ENCODE measurements at regions not wholly inside any gene's neighbourhood (a gene's known extent, or its start where the extent isn't known, plus 50 kb on each side); places are given as distances from the start of the nearest gene placed in this dataset.

DNA sequence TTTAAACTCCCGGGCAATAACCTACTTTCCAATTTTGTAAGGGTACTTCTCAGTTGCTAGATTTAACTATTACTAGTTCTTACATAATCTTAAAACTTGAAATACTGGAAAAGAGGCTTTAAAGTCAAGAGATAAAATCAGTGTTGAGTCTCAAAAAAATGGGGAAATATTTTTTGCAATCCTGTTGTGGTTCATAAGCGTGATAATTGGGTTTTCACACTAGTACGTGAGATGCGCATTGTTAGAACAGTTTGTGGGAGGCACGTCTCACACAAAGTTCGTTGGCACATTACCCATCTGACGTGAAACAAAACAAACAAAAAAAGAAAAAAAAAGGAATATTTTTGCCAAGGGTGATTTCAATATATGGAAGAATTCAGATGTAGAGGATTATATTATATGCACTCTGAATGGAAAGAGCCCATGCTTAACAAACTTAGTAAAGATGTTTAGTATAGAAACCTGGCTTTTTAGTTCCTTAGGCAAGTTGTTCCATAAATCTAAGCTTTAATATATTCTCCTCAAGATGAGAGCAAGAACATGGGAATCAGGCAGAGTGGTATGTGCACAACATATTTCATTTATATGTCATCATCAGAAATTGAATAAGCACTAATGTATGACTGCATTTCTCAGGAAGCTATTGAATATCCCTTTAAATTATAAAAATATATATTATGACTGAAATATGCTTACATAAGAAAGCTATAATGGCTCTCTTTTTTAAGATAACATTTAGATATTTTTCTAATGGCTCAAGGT lies 73.9 kb upstream of the TNFSF4 start:
- TF ChIP-seq, protein P1, sequence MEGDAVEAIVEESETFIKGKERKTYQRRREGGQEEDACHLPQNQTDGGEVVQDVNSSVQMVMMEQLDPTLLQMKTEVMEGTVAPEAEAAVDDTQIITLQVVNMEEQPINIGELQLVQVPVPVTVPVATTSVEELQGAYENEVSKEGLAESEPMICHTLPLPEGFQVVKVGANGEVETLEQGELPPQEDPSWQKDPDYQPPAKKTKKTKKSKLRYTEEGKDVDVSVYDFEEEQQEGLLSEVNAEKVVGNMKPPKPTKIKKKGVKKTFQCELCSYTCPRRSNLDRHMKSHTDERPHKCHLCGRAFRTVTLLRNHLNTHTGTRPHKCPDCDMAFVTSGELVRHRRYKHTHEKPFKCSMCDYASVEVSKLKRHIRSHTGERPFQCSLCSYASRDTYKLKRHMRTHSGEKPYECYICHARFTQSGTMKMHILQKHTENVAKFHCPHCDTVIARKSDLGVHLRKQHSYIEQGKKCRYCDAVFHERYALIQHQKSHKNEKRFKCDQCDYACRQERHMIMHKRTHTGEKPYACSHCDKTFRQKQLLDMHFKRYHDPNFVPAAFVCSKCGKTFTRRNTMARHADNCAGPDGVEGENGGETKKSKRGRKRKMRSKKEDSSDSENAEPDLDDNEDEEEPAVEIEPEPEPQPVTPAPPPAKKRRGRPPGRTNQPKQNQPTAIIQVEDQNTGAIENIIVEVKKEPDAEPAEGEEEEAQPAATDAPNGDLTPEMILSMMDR (IDR thresholded peaks at IDR 0.05) = no peak
- TF ChIP-seq POLR2A (IDR thresholded peaks at IDR 0.05) = no peak
